ENCODE measurements at regions not wholly inside any gene's neighbourhood (a gene's known extent, or its start where the extent isn't known, plus 50 kb on each side); places are given as distances from the start of the nearest gene placed in this dataset.

GRCh38 chr3:89877230-89877629, 769.8 kb downstream of the EPHA3 start:
- TF ChIP-seq, protein P1, sequence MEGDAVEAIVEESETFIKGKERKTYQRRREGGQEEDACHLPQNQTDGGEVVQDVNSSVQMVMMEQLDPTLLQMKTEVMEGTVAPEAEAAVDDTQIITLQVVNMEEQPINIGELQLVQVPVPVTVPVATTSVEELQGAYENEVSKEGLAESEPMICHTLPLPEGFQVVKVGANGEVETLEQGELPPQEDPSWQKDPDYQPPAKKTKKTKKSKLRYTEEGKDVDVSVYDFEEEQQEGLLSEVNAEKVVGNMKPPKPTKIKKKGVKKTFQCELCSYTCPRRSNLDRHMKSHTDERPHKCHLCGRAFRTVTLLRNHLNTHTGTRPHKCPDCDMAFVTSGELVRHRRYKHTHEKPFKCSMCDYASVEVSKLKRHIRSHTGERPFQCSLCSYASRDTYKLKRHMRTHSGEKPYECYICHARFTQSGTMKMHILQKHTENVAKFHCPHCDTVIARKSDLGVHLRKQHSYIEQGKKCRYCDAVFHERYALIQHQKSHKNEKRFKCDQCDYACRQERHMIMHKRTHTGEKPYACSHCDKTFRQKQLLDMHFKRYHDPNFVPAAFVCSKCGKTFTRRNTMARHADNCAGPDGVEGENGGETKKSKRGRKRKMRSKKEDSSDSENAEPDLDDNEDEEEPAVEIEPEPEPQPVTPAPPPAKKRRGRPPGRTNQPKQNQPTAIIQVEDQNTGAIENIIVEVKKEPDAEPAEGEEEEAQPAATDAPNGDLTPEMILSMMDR (conservative IDR thresholded peaks at IDR 0.05), result no peak
- TF ChIP-seq EZH2 (IDR thresholded peaks at IDR 0.05; ENCODE audit: low read depth), result no peak
